ENCODE measurements at regions not wholly inside any gene's neighbourhood (a gene's known extent, or its start where the extent isn't known, plus 50 kb on each side); places are given as distances from the start of the nearest gene placed in this dataset.
A peak's percentile ranks its signal among the peaks of the same experiment; 100 is the strongest.

DNA sequence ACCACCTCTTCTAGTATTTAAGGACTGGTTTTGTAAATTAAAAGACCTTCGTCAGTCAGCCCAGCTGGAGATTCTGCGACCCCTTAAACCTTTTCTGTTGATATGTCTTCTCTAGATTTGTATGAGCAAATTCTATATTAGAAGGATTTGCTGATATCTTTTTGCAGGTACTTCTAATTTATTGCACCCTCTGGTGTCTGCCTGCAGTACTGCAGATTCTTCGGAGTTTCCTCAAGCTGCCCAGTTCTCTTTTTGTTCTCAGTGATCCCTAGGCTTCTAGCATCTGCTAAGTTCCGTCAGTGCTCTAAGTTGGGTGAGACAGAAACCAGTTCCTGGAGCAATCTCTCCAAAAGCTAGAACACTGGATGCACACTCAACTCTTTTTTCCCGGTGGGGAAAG lies 545.2 kb downstream of the C4orf33 start:
- peak in 1 of 2 donors; percentile 6 for DNase-seq (ENCODE audit: extremely low read depth in 1 of 2, low read depth in 1 of 2)

DNA sequence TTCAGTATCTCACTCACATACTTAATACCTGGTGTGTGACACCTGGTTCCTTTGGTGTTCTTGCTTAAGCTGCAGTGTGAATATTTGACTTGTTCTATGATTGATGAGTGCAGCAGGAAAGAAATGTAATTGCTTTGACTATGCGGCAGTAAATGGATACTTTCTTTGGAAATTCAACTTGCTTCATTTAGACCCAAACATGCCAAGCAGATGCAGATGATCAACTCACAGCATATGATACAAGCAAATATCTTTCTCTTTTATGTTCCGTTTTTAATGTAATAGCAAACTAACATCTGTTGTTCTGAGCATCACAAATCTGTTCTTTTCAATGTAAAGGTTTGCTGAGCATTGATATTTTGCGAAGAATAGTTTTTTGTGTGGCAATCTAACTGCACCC lies 549.5 kb downstream of the C4orf33 start:
- DNase-seq (ENCODE audit: extremely low read depth in 1 of 2, low read depth in 1 of 2), result no peak

DNA sequence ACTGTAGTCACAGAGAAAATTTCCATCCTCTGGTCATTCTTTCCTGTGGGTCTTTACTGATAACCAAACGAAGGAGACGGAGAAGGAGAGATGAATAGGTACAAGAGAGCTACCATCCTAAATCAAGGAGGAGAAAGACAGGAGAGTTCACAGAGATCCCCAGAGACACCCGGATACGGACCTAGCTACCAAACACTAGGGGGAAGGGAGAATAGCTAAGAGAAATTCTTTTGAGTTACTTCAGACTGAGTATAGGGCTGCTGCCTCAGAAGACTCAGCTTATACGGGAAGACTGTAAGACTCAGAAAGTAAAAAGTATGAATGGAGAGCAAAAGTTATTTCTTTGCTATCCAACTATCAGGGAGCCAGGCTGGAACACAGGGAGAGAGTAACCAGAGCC lies 572.1 kb downstream of the C4orf33 start:
- DNase-seq (ENCODE audit: extremely low read depth in 1 of 2, low read depth in 1 of 2), result no peak

DNA sequence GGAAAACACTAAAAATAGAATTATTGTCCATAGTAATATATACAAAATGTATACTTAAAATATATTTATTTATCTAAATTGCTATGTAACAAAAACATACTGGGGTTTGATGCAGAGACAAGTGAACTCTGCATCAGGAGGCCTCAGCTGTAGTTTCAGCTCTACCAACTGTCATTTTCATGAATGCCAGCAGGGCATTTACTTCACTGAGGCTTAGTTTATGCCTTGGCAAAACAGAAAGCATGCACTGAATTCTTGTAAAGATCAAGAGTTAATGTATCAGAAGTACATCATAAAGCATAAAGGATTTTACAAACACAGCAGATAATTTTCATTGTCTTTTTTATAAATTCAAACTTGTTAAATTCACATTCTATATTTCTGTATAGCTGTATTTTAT lies 577.0 kb downstream of the C4orf33 start:
- no peak for DNase-seq (ENCODE audit: extremely low read depth in 1 of 2, low read depth in 1 of 2)

DNA sequence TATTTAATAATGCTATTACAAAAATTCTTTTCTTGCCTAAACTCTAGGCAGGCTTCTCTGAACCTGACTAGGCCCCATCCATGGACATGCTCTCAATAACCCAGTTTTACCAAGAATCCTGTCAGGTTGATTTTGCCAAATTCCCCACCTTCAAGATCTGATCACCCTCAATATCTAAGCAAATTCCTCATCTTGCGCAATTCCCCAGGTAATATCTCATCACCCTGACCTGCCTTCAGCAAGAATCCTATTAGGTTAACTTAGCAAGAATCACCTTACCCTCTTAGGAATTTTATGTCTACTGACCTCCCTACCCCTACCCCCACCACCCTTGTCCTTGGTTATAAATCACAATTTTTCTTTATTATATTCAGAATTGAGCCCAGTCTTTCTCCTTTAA lies 579.1 kb downstream of the C4orf33 start:
- DNase-seq (ENCODE audit: extremely low read depth in 1 of 2, low read depth in 1 of 2), result no peak

DNA sequence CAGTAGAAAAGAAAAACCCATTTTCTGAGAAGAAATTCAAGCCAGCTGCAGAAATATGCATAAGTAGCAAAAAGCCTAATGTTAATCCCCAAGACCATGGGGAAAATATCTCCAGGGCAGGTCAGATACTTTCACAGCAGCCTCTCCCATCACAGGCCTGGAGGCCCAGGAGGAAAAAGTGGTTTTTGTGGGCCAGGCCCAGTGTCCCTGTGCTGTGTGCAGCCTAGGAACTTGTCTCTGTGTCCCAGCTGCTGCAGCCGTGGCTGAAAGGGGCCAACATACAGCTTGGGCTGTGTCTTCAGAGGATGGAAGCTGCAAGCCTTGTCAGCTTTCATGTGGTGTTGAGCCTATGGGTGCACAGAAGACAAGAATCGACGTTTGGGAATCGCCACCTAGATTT lies 581.0 kb downstream of the C4orf33 start:
- DNase-seq (ENCODE audit: extremely low read depth in 1 of 2, low read depth in 1 of 2), result no peak

DNA sequence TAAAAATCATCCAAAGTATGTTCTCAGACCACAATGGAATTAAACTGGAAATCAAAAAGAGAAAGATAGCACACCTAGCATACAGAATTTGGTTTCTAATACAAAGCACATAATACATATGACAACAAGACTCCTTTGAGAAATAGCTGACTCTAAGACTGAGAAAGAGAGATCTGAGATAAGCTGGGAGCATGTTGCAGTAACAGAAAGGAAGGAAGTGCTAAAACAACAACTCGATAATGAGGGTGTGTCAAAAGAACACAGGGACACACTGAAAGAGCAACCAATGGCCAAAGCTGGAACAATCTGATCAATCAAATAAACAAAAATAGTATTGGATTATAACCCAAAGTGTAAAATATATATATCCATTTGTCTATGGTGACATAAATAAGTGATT lies 586.6 kb downstream of the C4orf33 start:
- DNase-seq (ENCODE audit: extremely low read depth in 1 of 2, low read depth in 1 of 2), result no peak

DNA sequence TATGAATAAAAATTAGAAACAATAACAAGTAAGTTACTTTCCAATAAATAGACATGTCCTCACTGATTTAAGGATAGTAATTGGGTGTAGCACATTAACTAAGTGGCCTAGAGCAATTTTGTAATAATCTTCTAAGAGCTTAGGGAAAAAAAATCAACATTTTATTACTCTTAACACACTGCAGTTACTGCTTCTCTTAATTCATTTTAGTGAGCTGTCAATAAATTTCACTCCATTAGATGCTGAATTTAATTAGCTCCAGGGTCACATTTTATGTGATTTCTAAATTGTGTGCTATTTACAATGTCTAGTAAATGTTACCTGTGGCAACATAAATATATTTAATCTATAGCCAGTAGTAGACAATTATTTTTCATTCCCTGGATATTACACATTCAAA lies 612.0 kb downstream of the C4orf33 start:
- DNase-seq (ENCODE audit: extremely low read depth in 1 of 2, low read depth in 1 of 2), result no peak

DNA sequence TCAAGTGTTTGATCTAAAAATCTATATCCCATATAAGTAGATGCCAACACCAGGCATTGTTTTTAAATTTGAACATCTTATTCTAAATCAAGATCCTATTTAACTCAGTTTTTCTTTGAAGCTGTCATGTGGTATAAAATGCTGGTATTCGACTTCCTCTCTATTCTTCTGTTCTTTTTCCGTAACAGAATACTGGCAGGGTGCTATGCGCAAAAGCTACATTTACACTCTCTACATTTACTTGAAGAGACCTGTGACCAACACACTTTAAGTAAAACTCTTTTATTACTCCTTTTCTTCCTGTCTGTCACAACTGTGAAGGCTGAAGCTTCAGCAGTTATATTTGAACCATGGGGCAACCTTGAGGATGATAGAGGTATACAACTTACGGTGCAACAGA lies 612.8 kb downstream of the C4orf33 start:
- no peak for DNase-seq (ENCODE audit: extremely low read depth in 1 of 2, low read depth in 1 of 2)

DNA sequence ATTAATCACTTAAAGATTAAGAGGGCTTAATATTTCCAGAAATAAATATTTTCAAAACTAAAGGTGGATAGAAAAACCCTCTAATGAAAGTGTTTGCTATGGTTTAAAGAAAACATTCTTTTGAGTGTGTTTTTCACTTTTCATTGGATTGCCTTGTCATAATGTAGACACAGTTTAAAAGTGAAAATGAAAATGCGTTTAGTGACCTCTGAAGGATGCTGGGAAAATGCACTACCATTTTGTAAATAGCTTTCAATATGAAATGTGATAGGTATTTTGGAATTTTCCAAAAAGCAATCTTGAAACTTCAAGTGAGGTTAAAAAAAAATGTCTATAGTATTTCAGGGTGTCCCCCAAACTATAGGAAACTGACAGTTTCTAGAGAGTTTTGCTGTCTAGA lies 642.2 kb downstream of the C4orf33 start:
- no peak for DNase-seq (ENCODE audit: extremely low read depth in 1 of 2, low read depth in 1 of 2)

DNA sequence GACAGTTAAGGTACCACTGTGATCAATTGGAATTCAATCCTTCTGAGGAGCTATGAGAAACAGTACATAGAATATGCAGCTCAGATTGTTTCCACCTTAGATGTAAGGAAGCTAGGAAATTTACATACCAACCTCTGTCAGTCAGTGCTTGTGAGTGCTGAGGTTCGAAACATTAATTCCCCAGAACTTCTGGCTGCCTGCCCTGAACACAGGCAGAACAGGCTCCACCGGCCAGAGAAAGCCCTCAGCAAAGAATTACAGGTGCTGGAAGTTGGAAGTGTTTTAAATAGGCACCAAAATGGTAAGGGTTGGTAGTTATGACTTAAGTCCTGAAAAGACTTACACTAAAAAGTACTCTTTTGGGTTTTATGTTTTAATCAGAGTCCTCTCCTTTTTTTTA lies 651.8 kb downstream of the C4orf33 start:
- DNase-seq (ENCODE audit: extremely low read depth in 1 of 2, low read depth in 1 of 2), result no peak

DNA sequence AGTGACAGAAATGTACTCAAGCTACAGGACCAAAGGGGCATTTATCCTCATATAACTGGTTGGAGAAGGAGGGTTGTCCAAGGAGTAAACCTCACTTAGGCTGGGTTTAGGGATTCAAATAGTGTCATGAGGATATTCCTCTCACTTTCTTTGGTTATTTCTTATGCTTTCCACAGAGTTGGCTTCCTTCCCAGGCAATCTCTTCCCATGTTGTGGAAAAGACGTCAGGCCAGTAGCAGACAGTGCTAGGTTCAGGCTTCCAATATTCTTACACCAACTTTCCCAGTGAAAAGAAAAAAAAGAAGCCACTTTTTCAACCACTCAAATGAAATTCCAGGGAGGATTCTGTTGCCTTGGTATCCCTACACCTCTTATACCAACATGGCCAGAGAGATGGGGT lies 653.0 kb downstream of the C4orf33 start:
- DNase-seq (ENCODE audit: extremely low read depth in 1 of 2, low read depth in 1 of 2), result no peak

DNA sequence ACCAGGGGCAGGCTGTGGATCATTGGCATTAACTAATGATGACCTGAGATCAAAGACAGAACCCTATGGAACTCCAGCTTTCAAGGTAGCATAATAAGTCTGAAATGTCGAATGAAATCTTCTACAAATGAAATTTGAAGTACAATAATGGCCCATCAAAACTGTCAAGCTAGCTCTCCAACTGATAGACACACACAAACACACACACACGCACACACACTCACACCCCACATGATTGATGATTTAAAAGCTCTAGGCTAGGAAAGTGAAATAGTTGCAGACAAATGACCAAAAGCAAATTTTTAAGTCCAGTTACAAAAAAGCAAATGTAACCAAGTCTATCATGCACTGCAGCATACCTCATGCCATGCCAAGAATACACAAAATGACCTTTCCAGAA lies 655.7 kb downstream of the C4orf33 start:
- DNase-seq (ENCODE audit: extremely low read depth in 1 of 2, low read depth in 1 of 2), result no peak

DNA sequence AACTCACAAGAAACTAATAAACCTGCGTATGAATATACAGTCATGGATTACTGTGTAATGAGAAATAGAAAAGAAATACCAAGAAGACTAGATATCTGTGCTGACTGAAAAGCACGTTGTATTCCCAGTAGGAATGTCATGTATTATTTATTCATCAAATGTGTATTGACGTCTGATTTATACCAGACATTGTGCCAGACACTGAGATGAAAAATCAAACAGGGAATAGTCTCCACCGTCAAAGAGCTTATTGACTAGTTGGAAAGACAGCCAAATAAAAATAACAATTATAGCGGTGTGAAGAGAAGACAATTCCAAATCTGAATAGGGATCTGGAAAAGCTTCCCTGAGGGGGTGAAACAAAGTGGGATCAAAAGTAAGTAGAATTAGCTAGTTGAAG lies 687.6 kb downstream of the C4orf33 start:
- DNase-seq (ENCODE audit: extremely low read depth in 1 of 2, low read depth in 1 of 2), result no peak

DNA sequence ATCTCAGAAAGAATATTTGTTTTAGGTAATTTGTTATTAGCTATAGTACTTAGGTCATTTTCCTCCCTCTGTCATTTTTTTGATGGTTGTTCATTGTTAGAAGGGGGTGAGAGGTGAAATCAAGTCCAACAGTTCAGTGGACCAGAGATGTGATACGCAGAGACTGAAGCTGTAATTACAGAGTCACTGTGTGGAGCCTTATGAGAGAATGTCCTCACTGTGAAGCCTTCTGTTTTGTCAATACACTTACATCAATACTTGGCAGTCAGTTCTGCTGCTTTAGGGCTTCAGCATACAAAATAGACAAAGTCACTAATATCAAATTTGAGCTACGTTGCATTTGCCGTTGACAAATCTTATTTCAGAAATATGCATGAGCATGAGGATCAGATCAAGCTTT lies 692.5 kb downstream of the C4orf33 start:
- no peak for DNase-seq (ENCODE audit: extremely low read depth in 1 of 2, low read depth in 1 of 2)

DNA sequence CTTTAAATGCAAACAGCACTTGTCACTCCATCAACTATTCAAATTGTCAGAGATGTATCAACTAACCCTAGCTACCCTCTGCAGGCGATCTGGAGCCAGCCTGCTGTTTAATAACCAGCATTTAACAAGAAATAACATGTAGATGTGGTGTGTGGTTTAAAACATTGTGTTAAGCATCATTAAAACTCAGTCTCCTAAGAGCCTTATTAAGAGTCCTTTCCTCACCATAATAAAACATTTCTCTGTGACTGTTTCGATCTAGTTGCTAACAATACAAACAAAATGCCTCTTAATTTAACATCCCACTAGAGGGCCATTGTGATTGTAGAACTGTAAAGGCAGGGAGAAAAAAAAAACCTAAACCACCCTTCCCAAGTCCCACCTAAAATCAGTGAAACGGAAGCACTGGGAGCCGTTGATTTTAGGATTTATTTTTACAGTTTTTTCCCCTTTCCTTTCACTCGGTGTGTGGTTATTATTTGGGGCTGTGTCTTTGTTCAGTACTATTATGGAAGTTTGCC lies 708.6 kb downstream of the C4orf33 start:
- no peak for DNase-seq (ENCODE audit: extremely low read depth in 1 of 2, low read depth in 1 of 2)

DNA sequence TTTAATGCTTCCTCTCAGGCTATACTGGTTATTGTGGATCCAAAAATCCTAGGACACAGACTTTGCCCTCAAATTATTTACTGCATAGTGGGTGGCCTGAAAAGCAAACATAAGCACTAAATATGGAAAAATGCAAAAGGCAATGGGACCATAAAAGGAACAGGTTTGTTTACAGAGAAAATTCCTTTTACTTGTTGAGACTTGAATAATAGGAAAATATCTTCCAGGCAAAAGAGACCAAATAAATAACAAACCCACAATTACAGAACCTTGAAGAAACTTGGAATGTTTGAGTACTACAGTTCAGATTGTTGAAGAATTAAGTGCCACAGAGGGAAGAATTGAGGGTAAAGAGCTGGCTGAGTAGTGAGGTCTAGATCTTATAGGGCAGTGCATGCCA lies 711.0 kb downstream of the C4orf33 start:
- no peak for DNase-seq (ENCODE audit: extremely low read depth in 1 of 2, low read depth in 1 of 2)

DNA sequence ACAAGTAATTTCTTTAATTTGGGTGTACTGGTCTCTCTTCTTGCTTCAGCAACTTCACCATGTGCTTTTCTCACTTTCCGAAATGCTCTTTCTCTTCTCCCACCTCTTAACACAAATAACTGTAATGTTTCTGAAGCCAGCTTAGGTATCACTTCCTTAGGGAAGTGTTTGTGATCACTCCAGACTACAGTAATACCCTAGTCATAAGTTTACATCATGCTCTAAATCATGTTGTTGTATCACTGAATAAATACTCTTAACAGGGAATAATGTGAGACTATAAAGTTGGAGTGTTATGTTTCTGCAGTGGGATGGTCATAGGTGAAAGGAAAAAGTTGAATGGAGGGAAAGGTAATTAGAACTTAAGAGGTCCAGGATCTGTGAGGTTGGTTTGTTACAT lies 712.3 kb downstream of the C4orf33 start:
- no peak for DNase-seq (ENCODE audit: extremely low read depth in 1 of 2, low read depth in 1 of 2)

DNA sequence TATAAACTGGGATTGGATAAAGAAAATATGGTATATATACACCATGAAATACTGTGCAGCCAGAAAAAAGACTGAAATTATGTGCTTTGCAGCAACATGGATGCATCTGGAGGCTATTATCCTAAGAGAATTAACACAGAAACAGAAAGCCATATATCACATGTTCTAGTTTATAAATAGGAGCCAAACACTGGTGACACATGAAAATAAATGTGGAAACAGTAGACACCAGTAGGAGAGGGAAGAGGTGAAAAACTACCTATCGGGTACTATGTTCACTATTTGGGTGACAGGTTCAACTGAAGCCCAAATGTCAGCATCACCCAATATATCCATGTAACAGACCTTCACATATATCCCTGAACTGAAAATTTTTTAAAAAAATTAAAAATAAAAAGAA lies 725.1 kb downstream of the C4orf33 start:
- DNase-seq (ENCODE audit: extremely low read depth in 1 of 2, low read depth in 1 of 2), result no peak

DNA sequence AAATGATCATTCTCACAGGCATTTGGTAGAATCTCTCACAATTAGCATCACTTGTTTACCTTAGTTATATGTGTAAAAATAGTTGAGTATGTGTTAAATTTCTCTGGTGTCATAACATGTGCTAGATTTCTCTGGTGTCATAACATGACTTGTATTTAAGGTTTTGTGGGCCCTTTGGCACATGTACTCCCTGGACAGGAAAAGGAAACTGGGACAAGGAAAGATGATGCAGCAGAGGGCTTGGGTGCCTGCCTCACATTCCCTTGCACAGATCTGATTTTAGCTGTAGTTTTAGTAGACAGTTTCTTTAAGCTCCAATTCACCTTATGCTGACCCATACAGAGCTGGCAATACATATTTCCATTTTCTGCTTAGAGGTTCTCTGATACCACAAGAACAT lies 726.0 kb downstream of the C4orf33 start:
- DNase-seq (ENCODE audit: extremely low read depth in 1 of 2, low read depth in 1 of 2), result no peak

DNA sequence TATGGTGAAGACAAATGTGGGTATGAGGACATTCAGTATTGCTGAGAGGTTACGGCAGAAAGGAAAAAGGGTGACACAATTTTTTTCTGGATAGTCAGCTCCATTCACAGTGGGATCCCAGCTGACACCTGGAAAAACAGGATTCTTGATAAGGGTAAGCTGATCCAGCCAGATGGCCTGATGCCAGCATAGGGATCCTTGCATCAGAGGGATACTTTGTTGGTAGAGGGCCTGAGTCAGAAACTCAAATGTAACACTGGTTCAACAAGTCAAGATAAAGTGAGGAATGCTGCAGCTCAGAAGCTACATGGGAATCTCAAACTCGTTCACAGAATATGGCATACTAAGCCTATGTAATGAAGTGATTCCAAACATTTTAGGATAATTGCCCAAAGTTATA lies 726.7 kb downstream of the C4orf33 start:
- no peak for DNase-seq (ENCODE audit: extremely low read depth in 1 of 2, low read depth in 1 of 2)

DNA sequence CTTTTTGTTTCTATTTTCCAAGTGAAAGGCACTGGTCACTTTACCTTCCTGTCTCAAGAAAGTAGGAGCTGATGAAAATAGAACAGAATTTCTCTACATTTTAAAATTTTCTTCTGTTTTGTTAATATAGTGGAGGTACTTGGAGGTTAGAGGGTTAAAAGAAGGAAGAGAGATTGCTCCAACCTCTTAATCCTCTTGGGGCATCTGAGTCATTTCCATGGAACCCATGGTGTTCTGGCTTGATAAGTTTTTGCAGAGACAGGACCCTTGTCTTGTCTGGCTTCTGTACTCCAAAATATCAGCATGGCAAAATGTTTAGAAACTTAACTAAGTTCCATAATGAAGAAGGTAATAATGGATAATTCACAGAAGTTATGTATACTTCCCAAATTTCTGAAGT lies 727.2 kb downstream of the C4orf33 start:
- DNase-seq (ENCODE audit: extremely low read depth in 1 of 2, low read depth in 1 of 2), result no peak

DNA sequence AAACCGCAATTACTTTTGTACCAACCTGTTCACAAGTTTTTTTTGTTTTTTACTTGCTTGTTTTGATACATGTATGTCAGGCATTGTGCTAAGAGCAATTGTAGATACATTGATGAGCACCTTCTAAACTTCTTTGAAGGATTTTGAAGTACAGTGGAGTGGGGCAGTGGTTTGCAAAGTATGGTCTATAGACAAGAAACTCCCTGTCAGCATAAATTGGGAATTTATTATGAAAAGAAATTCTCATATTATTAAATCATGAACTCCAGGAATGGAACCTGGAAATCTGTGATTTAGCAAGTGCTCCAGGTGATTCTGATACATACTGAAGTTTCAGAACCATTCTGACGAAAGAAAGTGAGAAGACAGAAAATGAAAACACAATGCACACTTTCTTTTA lies 733.4 kb downstream of the C4orf33 start:
- DNase-seq (ENCODE audit: extremely low read depth in 1 of 2, low read depth in 1 of 2), result no peak

DNA sequence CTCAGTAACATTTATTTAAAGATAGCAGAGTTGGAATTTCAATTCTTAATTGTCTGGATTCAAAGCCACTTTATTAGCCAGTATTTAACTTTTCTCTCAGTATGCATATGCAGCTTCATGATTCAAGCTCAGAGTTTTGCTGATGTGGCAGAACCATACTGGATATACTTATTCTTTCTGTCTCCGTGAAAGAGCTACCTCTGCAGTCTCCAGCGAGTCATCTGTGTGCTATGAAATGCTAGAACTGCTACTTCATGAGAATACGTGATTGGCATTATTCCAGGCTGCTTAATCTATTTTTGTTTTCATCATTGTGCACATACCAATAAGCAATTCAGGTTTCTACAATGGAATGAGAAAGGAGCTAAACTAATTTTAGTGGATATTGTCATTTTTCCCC lies 743.7 kb downstream of the C4orf33 start:
- no peak for DNase-seq (ENCODE audit: extremely low read depth in 1 of 2, low read depth in 1 of 2)
